ENCODE measurements at regions not wholly inside any gene's neighbourhood (a gene's known extent, or its start where the extent isn't known, plus 50 kb on each side); places are given as distances from the start of the nearest gene placed in this dataset.
A peak's percentile ranks its signal among the peaks of the same experiment; 100 is the strongest.

- Histone ChIP-seq H3K4me3 (ENCODE audit: insufficient read depth, low read depth, low read length) (no peak overlapping the region), H2AFZ (ENCODE audit: low read depth, low read length) (no peak overlapping the region), H3K27me3 (ENCODE audit: insufficient read depth, low read length) (no peaks in the 10 kb centered on the region), H4K20me1 (ENCODE audit: insufficient read depth, low read length) (no peaks in the 10 kb centered on the region), H3K4me2 (ENCODE audit: low read length) (no peak overlapping the region), H3K79me2 (ENCODE audit: insufficient read depth, low read length) (no peaks in the 10 kb centered on the region), H3K4me1 (ENCODE audit: insufficient read depth, low read length) (peaks cover 7% of the 10 kb centered on the region), H3K9me3 (ENCODE audit: insufficient read depth, low read depth, low read length) (no peaks in the 10 kb centered on the region), H3K36me3 (ENCODE audit: insufficient read depth, low read length) (no peaks in the 10 kb centered on the region), H3K27ac (ENCODE audit: low read depth, low read length) (no peak overlapping the region), H3K9ac (ENCODE audit: low read length) (no peak overlapping the region)
- Mint-ChIP-seq H3K4me3 (ENCODE audit: unreplicated experiment) (no peak overlapping the region), H3K27me3 (ENCODE audit: low read depth, unreplicated experiment) (no peaks in the 10 kb centered on the region), H3K4me1 (ENCODE audit: low read depth, unreplicated experiment) (peaks cover 26% of the 10 kb centered on the region), H3K27ac (ENCODE audit: unreplicated experiment) (no peak overlapping the region), H3K36me3 (ENCODE audit: low read depth, unreplicated experiment) (no peaks in the 10 kb centered on the region), H3K9me3 (ENCODE audit: unreplicated experiment) (peaks cover 3% of the 10 kb centered on the region)
- peak; percentile 51 for DNase-seq (ENCODE audit: low read depth)
- TF ChIP-seq EZH2 (IDR thresholded peaks at IDR 0.05; ENCODE audit: insufficient read depth, low read length) (no peak), CTCF (IDR thresholded peaks at IDR 0.05; ENCODE audit: insufficient read depth, low read depth, low read length) (no peak)
- no peak for FAIRE-seq
These were observed 61.8 kb upstream of the ATP2B1 start for GRCh38 chr12:89770391-89770790.

- H3K4me3 Mint-ChIP-seq (ENCODE audit: unreplicated experiment) = no peak overlapping the region
- Histone ChIP-seq H3K9ac (ENCODE audit: low read length) (no peak overlapping the region), H3K27ac (ENCODE audit: low read depth, low read length) (peak overlapping the region; percentile 28), H3K4me2 (ENCODE audit: low read length) (peak overlapping the region; percentile 9), H3K27me3 (ENCODE audit: insufficient read depth, low read length) (no peaks in the 10 kb centered on the region), H3K4me1 (ENCODE audit: insufficient read depth, low read length) (peaks cover 7% of the 10 kb centered on the region), H3K36me3 (ENCODE audit: insufficient read depth, low read length) (no peaks in the 10 kb centered on the region), H3K79me2 (ENCODE audit: insufficient read depth, low read length) (no peaks in the 10 kb centered on the region), H3K4me3 (ENCODE audit: insufficient read depth, low read depth, low read length) (no peak overlapping the region), H2AFZ (ENCODE audit: low read depth, low read length) (no peak overlapping the region), H4K20me1 (ENCODE audit: insufficient read depth, low read length) (no peaks in the 10 kb centered on the region), H3K9me3 (ENCODE audit: insufficient read depth, low read depth, low read length) (no peaks in the 10 kb centered on the region)
- H3K4me1 Mint-ChIP-seq (ENCODE audit: low read depth, unreplicated experiment) = peaks cover 17% of the 10 kb centered on the region
- FAIRE-seq (no peak), DNase-seq (ENCODE audit: low read depth) (no peak)
- no peak for TF ChIP-seq EZH2 (IDR thresholded peaks at IDR 0.05; ENCODE audit: insufficient read depth, low read length)
- TF ChIP-seq CTCF (IDR thresholded peaks at IDR 0.05; ENCODE audit: insufficient read depth, low read depth, low read length) = no peak
- no peak overlapping the region for H3K27ac Mint-ChIP-seq (ENCODE audit: unreplicated experiment)
- H3K27me3 Mint-ChIP-seq (ENCODE audit: low read depth, unreplicated experiment) = no peaks in the 10 kb centered on the region
- H3K36me3 Mint-ChIP-seq (ENCODE audit: low read depth, unreplicated experiment) = no peaks in the 10 kb centered on the region
- H3K9me3 Mint-ChIP-seq (ENCODE audit: unreplicated experiment) = peaks cover 3% of the 10 kb centered on the region
These were observed 60.8 kb upstream of the ATP2B1 start for GRCh38 chr12:89769483-89769818.

GRCh38 chr12:89768586-89769482, 60.2 kb upstream of the ATP2B1 start:
- Histone ChIP-seq H3K4me1 (ENCODE audit: insufficient read depth, low read length) (peaks cover 7% of the 10 kb centered on the region), H3K79me2 (ENCODE audit: insufficient read depth, low read length) (no peaks in the 10 kb centered on the region), H3K27ac (ENCODE audit: low read depth, low read length) (peak overlapping the region; percentile 43), H2AFZ (ENCODE audit: low read depth, low read length) (no peak overlapping the region), H3K36me3 (ENCODE audit: insufficient read depth, low read length) (no peaks in the 10 kb centered on the region), H3K9me3 (ENCODE audit: insufficient read depth, low read depth, low read length) (no peaks in the 10 kb centered on the region), H3K4me3 (ENCODE audit: insufficient read depth, low read depth, low read length) (no peak overlapping the region), H3K27me3 (ENCODE audit: insufficient read depth, low read length) (no peaks in the 10 kb centered on the region), H3K9ac (ENCODE audit: low read length) (no peak overlapping the region), H4K20me1 (ENCODE audit: insufficient read depth, low read length) (no peaks in the 10 kb centered on the region), H3K4me2 (ENCODE audit: low read length) (peak overlapping the region; percentile 9)
- TF ChIP-seq EZH2 (IDR thresholded peaks at IDR 0.05; ENCODE audit: insufficient read depth, low read length) (no peak), CTCF (IDR thresholded peaks at IDR 0.05; ENCODE audit: insufficient read depth, low read depth, low read length) (no peak)
- H3K4me1 Mint-ChIP-seq (ENCODE audit: low read depth, unreplicated experiment) = peaks cover 14% of the 10 kb centered on the region
- FAIRE-seq = no peak
- peaks cover 7% of the 10 kb centered on the region for H3K9me3 Mint-ChIP-seq (ENCODE audit: unreplicated experiment)
- no peaks in the 10 kb centered on the region for H3K27me3 Mint-ChIP-seq (ENCODE audit: low read depth, unreplicated experiment)
- peak; percentile 86 for DNase-seq (ENCODE audit: low read depth)
- H3K4me3 Mint-ChIP-seq (ENCODE audit: unreplicated experiment) = no peak overlapping the region
- H3K36me3 Mint-ChIP-seq (ENCODE audit: low read depth, unreplicated experiment) = no peaks in the 10 kb centered on the region
- H3K27ac Mint-ChIP-seq (ENCODE audit: unreplicated experiment) = no peak overlapping the region
